HEK293 (cell line): ENCODE measurements at regions not wholly inside any gene's neighbourhood (a gene's known extent, or its start where the extent isn't known, plus 50 kb on each side); places are given as distances from the start of the nearest gene placed in this dataset.

Experiments used
- CTCF ChIA-PET: fragments of 350-600 bp; formaldehyde crosslinking; extraction: SDS; loops from one replicate; lab custom pipeline; 2021; ENCODE audit warnings: antibody characterized with exemption; lab: Yijun Ruan, JAX
- POLR2A ChIA-PET: fragments of 300-600 bp; formaldehyde crosslinking; extraction: SDS; loops from one replicate; lab custom pipeline; 2020; ENCODE audit warnings: antibody characterized with exemption, inconsistent platforms; lab: Yijun Ruan, JAX
- H3K27ac ChIP-seq: fragments of 200-500 bp; sonication (Bioruptor generic); 2 replicates; pipeline ENCODE4 v1.5.1; 2014; ENCODE audit warnings: low read depth, low read length, control low read depth, inconsistent platforms; ENCODE audit errors: extremely low read depth
- H3K36me3 ChIP-seq, 2 experiments: fragments of 200-500 bp in 1 of 2; sonication (Bioruptor generic) in 1 of 2; 1 replicate in 1 of 2; 2 replicates in 1 of 2; pipeline ENCODE4 v1.5.1; 2014 to 2017; ENCODE audit warnings: inconsistent platforms in 2 of 2, low read length in 2 of 2; ENCODE audit not compliant: control insufficient read depth in 2 of 2, insufficient read depth in 1 of 2
- H3K4me1 ChIP-seq: fragments of 200-500 bp; sonication (Bioruptor generic); 2 replicates; pipeline ENCODE4 v1.5.1; 2014; ENCODE audit warnings: mild to moderate bottlenecking, low read length, inconsistent platforms; ENCODE audit not compliant: control insufficient read depth, insufficient read depth
- H3K4me3 ChIP-seq: 2 replicates; pipeline ENCODE4 v1.5.1; 2011; ENCODE audit warnings: low read depth, mild to moderate bottlenecking, control low read depth, low read length, moderate library complexity
- H3K9me3 ChIP-seq: fragments of 200-500 bp; sonication (Bioruptor generic); 2 replicates; pipeline ENCODE4 v1.5.1; 2014; ENCODE audit warnings: low read depth, low read length, inconsistent platforms; ENCODE audit not compliant: control insufficient read depth, insufficient read depth
- HOXC10 ChIP-seq: sonication (generic); formaldehyde crosslinking; IDR thresholded peaks from 2 replicates; pipeline ENCODE4 v1.8.1; 2023; ENCODE audit warnings: mild to moderate bottlenecking, missing genetic modification reagents
- HOXD13 ChIP-seq: sonication (generic); formaldehyde crosslinking; IDR thresholded peaks from 2 replicates; pipeline ENCODE4 v1.8.0; 2022; ENCODE audit warnings: missing genetic modification reagents, borderline replicate concordance
- MZF1 ChIP-seq: fragments of 450-650 bp; formaldehyde crosslinking; IDR thresholded peaks from 2 replicates; pipeline ENCODE4 v1.5.1; 2017; ENCODE audit warnings: missing biosample characterization, missing genetic modification characterization, borderline replicate concordance
- SALL2 ChIP-seq: fragments of 450-650 bp; formaldehyde crosslinking; IDR thresholded peaks from 2 replicates; pipeline ENCODE4 v1.5.0; 2017; ENCODE audit warnings: missing biosample characterization, mild to moderate bottlenecking, missing genetic modification characterization, borderline replicate concordance
- SCRT2 ChIP-seq: fragments of 450-650 bp; formaldehyde crosslinking; IDR thresholded peaks from 2 replicates; pipeline ENCODE4 v1.5.1; 2016; ENCODE audit warnings: missing biosample characterization, missing genetic modification characterization
- YY1 ChIP-seq: fragments of 450-650 bp; formaldehyde crosslinking; IDR thresholded peaks from 2 replicates; pipeline ENCODE4 v1.5.1; 2018; ENCODE audit warnings: missing biosample characterization, missing genetic modification characterization
- ZBTB11 ChIP-seq: fragments of 450-650 bp; formaldehyde crosslinking; conservative IDR thresholded peaks from 2 replicates; pipeline ENCODE4 v1.5.1; 2016; ENCODE audit warnings: low read depth, missing biosample characterization, missing genetic modification characterization
- ZNF121 ChIP-seq: fragments of 450-650 bp; formaldehyde crosslinking; IDR thresholded peaks from 2 replicates; pipeline ENCODE4 v1.5.1; 2016; ENCODE audit warnings: missing biosample characterization, missing genetic modification characterization
- ZNF132 ChIP-seq: fragments of 450-650 bp; formaldehyde crosslinking; IDR thresholded peaks from 2 replicates; pipeline ENCODE4 v1.5.1; 2017; ENCODE audit warnings: missing biosample characterization, missing genetic modification characterization, borderline replicate concordance
- ZNF174 ChIP-seq: fragments of 450-650 bp; formaldehyde crosslinking; IDR thresholded peaks from 2 replicates; pipeline ENCODE4 v1.5.0; 2017; ENCODE audit warnings: missing biosample characterization, mild to moderate bottlenecking, missing genetic modification characterization
- ZNF239 ChIP-seq: fragments of 450-650 bp; formaldehyde crosslinking; IDR thresholded peaks from 2 replicates; pipeline ENCODE4 v1.5.1; 2016; ENCODE audit warnings: missing biosample characterization, missing genetic modification characterization
- ZNF266 ChIP-seq: fragments of 450-650 bp; formaldehyde crosslinking; IDR thresholded peaks from 2 replicates; pipeline ENCODE4 v1.5.1; 2016; ENCODE audit warnings: missing biosample characterization, missing genetic modification characterization, low read depth
- ZNF394 ChIP-seq: fragments of 450-650 bp; formaldehyde crosslinking; IDR thresholded peaks from 2 replicates; pipeline ENCODE4 v1.5.1; 2016; ENCODE audit warnings: missing biosample characterization, missing genetic modification characterization, mild to moderate bottlenecking, moderate library complexity, borderline replicate concordance
- ZNF416 ChIP-seq: fragments of 450-650 bp; formaldehyde crosslinking; IDR thresholded peaks from 2 replicates; pipeline ENCODE4 v1.5.1; 2016; ENCODE audit warnings: missing biosample characterization, missing genetic modification characterization
- ZNF561 ChIP-seq: fragments of 450-650 bp; IDR thresholded peaks from 2 replicates; pipeline ENCODE4 v1.5.1; 2018; ENCODE audit warnings: missing biosample characterization, missing genetic modification characterization, borderline replicate concordance
- ZNF571 ChIP-seq: fragments of 450-650 bp; formaldehyde crosslinking; IDR thresholded peaks from 2 replicates; pipeline ENCODE4 v1.5.0; 2017; ENCODE audit warnings: missing biosample characterization, missing genetic modification characterization
- ZNF585B ChIP-seq: fragments of 450-650 bp; formaldehyde crosslinking; IDR thresholded peaks from 2 replicates; pipeline ENCODE4 v1.5.1; 2016; ENCODE audit warnings: missing biosample characterization, missing genetic modification characterization
- ZNF624 ChIP-seq: fragments of 450-650 bp; formaldehyde crosslinking; IDR thresholded peaks from 2 replicates; pipeline ENCODE4 v1.5.1; 2017; ENCODE audit warnings: missing biosample characterization, missing genetic modification characterization
- ZNF654 ChIP-seq: fragments of 450-650 bp; formaldehyde crosslinking; IDR thresholded peaks from 2 replicates; pipeline ENCODE4 v1.5.1; 2016; ENCODE audit warnings: low read depth, missing biosample characterization, missing genetic modification characterization
- ZNF791 ChIP-seq: fragments of 450-650 bp; formaldehyde crosslinking; IDR thresholded peaks from 2 replicates; pipeline ENCODE4 v1.5.1; 2016; ENCODE audit warnings: missing biosample characterization, missing genetic modification characterization
- ZNF792 ChIP-seq: fragments of 450-650 bp; formaldehyde crosslinking; IDR thresholded peaks from 2 replicates; pipeline ENCODE4 v1.5.1; 2016; ENCODE audit warnings: missing biosample characterization, missing genetic modification characterization
- ZSCAN18 ChIP-seq: fragments of 450-650 bp; formaldehyde crosslinking; IDR thresholded peaks from 2 replicates; pipeline ENCODE4 v1.5.1; 2016; ENCODE audit warnings: missing biosample characterization, missing genetic modification characterization
- ZSCAN23 ChIP-seq: fragments of 450-650 bp; formaldehyde crosslinking; IDR thresholded peaks from 2 replicates; pipeline ENCODE4 v1.5.1; 2016; ENCODE audit warnings: missing biosample characterization, missing genetic modification characterization

- no peak for TF ChIP-seq ZBTB11 (tag by site-specific recombination)
- TF ChIP-seq ZSCAN18 (tag by site-specific recombination) = no peak
- TF ChIP-seq YY1 (tag by site-specific recombination) = no peak
- TF ChIP-seq ZNF585B (tag by site-specific recombination) = no peak
Measured at GRCh38 chr4:41406113-41406516, 131.8 kb upstream of the LIMCH1 start (continued).

- POLR2A ChIA-PET = no interaction called here
- no peak overlapping the region for H3K27ac ChIP-seq
- CTCF ChIA-PET = interaction anchor here (0.6 kb wide), 1 partner anchor 511 kb away, joined by 4 read pairs; no protein-coding TSS in a partner anchor
- H3K36me3 ChIP-seq = no peaks in the 10 kb centered on the region
- TF ChIP-seq HOXC10 (no peak), ZNF121 (no peak), ZNF266 (no peak), ZNF239 (no peak), ZNF624 (no peak), SALL2 (tag by site-specific recombination) (no peak), SCRT2 (no peak), ZNF571 (tag by site-specific recombination) (no peak), ZSCAN23 (tag by site-specific recombination) (no peak), ZNF132 (no peak), ZNF416 (tag by site-specific recombination) (no peak), ZNF174 (tag by site-specific recombination) (no peak), ZNF654 (tag by site-specific recombination) (no peak), ZNF792 (no peak)
- H3K4me3 ChIP-seq = no peak overlapping the region
- H3K4me1 ChIP-seq = no peaks in the 10 kb centered on the region; the same call in 1 of the 2 replicates
- H3K9me3 ChIP-seq = no peaks in the 10 kb centered on the region
Measured at GRCh38 chr4:41408150-41408549, 129.8 kb upstream of the LIMCH1 start.

- Histone ChIP-seq H3K9me3 (no peaks in the 10 kb centered on the region), H3K27ac (no peak overlapping the region), H3K4me1 (no peaks in the 10 kb centered on the region; the same call in 1 of the 2 replicates), H3K4me3 (no peak overlapping the region), H3K36me3 (no peaks in the 10 kb centered on the region)
- TF ChIP-seq HOXD13 (CRISPR knock-in tag) (no peak), ZNF561 (tag by site-specific recombination) (no peak), ZNF394 (no peak), ZBTB11 (tag by site-specific recombination) (no peak), ZNF791 (tag by site-specific recombination) (no peak), MZF1 (tag by site-specific recombination) (no peak)
- ChIA-PET CTCF (interaction anchor here (0.6 kb wide), 1 partner anchor 512 kb away, joined by 4 read pairs; no protein-coding TSS in a partner anchor), POLR2A (no interaction called here)
Measured at GRCh38 chr4:41408859-41409593, 128.9 kb upstream of the LIMCH1 start.
